HepG2 (cell line): ENCODE measurements at regions not wholly inside any gene's neighbourhood (a gene's known extent, or its start where the extent isn't known, plus 50 kb on each side); places are given as distances from the start of the nearest gene placed in this dataset.

Experiments used
- ATAC-seq: fragments of 200-7000 bp; cut with Tn5 transposase; 3 replicates; pipeline ENCODE4 v1.9.1; 2020; ENCODE audit warnings: mild to moderate bottlenecking, moderate library complexity
- BruUV-seq: library from RNA; stranded (reverse); fragments of 400-500 nt; replicated peaks from 2 replicates; lab custom pipeline; 2021; lab: Mats Ljungman, UMichigan
- CTCF ChIA-PET: fragments of 300-600 bp; formaldehyde crosslinking; extraction: SDS; loops from one replicate; lab custom pipeline; 2021; ENCODE audit warnings: low total read pairs, inconsistent platforms, low intra/inter-chr PET ratio; lab: Yijun Ruan, JAX
- POLR2A ChIA-PET: fragments of 350-600 bp; sonication (Branson Sonifier 250); formaldehyde crosslinking; loops from one replicate; lab custom pipeline; 2020; ENCODE audit warnings: antibody characterized with exemption, inconsistent platforms; lab: Yijun Ruan, JAX
- DNase-seq: peaks from one replicate; pipeline ENCODE4 v3.0.0-alpha.2; 2015; ENCODE audit warnings: low spot score
- FAIRE-seq: peaks from 3 replicates; lab custom pipeline; 2011; peaks lifted over from hg19 to GRCh38; lab: Jason Lieb, UNC
- H2AFZ ChIP-seq: one replicate; pipeline ENCODE4 v1.6.1; 2011; ENCODE audit warnings: low read length, inconsistent platforms
- H3K27ac ChIP-seq: fragments of 300-600 bp; 3 replicates; pipeline ENCODE4 v1.8.0; 2011; ENCODE audit warnings: mixed run types, mild to moderate bottlenecking, mixed read lengths, low read length, inconsistent platforms; ENCODE audit not compliant: insufficient read depth; ENCODE audit errors: extremely low read length
- H3K27me3 ChIP-seq, 2 experiments: fragments of 200-600 bp in 1 of 2; 2 replicates in 1 of 2; 3 replicates in 1 of 2; pipeline versions ENCODE4 v1.6.0 to v1.8.0; 2011; ENCODE audit warnings: low read length in 2 of 2, mild to moderate bottlenecking in 2 of 2, moderate library complexity in 2 of 2, inconsistent platforms in 1 of 2; ENCODE audit not compliant: insufficient read depth in 2 of 2, control insufficient read depth in 1 of 2
- H3K36me3 ChIP-seq, 2 experiments: fragments of 200-600 bp in 1 of 2; replicated peaks in 1 of 2; 2 replicates in 1 of 2; 3 replicates in 1 of 2; pipeline versions ENCODE4 v1.5.1 to v1.8.0; 2011; ENCODE audit warnings: low read length in 2 of 2, inconsistent platforms in 1 of 2; ENCODE audit not compliant: insufficient read depth in 2 of 2, control insufficient read depth in 1 of 2
- H3K4me1 ChIP-seq: 2 replicates; pipeline ENCODE4 v1.5.1; 2012; ENCODE audit warnings: low read length, inconsistent platforms; ENCODE audit not compliant: insufficient read depth
- H3K4me2 ChIP-seq: 2 replicates; pipeline ENCODE4 v1.6.0; 2011; ENCODE audit warnings: low read depth, low read length, inconsistent platforms
- H3K4me3 ChIP-seq, 3 experiments: fragments of 200-600 bp in 1 of 3; sonication (generic), shearing (Covaris generic) in 1 of 3; replicated peaks in 1 of 3; 2 replicates each; pipeline ENCODE4 v1.5.1; 2011 to 2016; ENCODE audit warnings: low read length in 3 of 3, inconsistent platforms in 2 of 3, low read depth in 2 of 3, mild to moderate bottlenecking in 2 of 3, control low read depth in 1 of 3, mixed read lengths in 1 of 3; ENCODE audit not compliant: insufficient read depth in 1 of 3
- H3K79me2 ChIP-seq: one replicate; pipeline ENCODE4 v1.6.1; 2011; ENCODE audit warnings: low read length, inconsistent platforms; ENCODE audit not compliant: insufficient read depth
- H3K9ac ChIP-seq: 2 replicates; pipeline ENCODE4 v1.6.0; 2011; ENCODE audit warnings: mild to moderate bottlenecking, low read depth, low read length, inconsistent platforms; ENCODE audit not compliant: insufficient read depth
- H3K9me3 ChIP-seq: 2 replicates; pipeline ENCODE4 v1.5.1; 2012; ENCODE audit warnings: mild to moderate bottlenecking, low read length
- H4K20me1 ChIP-seq: 2 replicates; pipeline ENCODE4 v1.6.0; 2011; ENCODE audit warnings: inconsistent platforms, mild to moderate bottlenecking, low read length, moderate library complexity; ENCODE audit not compliant: insufficient read depth
- ARID5B ChIP-seq: IDR thresholded peaks from 2 replicates; pipeline ENCODE4 v1.4.0; 2020; ENCODE audit warnings: mild to moderate bottlenecking, missing genetic modification reagents
- CREB1 ChIP-seq, 2 experiments: fragments of 450-650 bp in 1 of 2; IDR thresholded peaks; 2 replicates each; pipeline ENCODE4 v1.6.1; 2016 to 2017; ENCODE audit warnings: control low read depth in 1 of 2, mild to moderate bottlenecking in 1 of 2, missing compliant biosample characterization in 1 of 2, missing genetic modification characterization in 1 of 2
- HMGXB4 ChIP-seq, 2 experiments: sonication (generic) in 1 of 2; formaldehyde crosslinking in 1 of 2; IDR thresholded peaks; 2 replicates each; pipeline versions ENCODE4 v1.4.0 to v1.6.1; 2018 to 2020; ENCODE audit warnings: missing genetic modification reagents in 2 of 2, borderline replicate concordance in 1 of 2, low read depth in 1 of 2, mild to moderate bottlenecking in 1 of 2, missing biosample characterization in 1 of 2
- HOXA7 ChIP-seq: sonication (generic); formaldehyde crosslinking; IDR thresholded peaks from 2 replicates; pipeline ENCODE4 v1.8.1; 2022; ENCODE audit warnings: mild to moderate bottlenecking, missing genetic modification reagents, moderate library complexity
- MAFF ChIP-seq: IDR thresholded peaks from 2 replicates; pipeline ENCODE4 v1.6.1; 2011; ENCODE audit warnings: low read depth, low read length, improper control_type of control experiment
- MAFK ChIP-seq, 2 experiments: IDR thresholded peaks in 1 of 2; conservative IDR thresholded peaks in 1 of 2; 2 replicates each; pipeline ENCODE4 v1.6.1; 2011; ENCODE audit warnings: improper control_type of control experiment in 2 of 2, low read length in 2 of 2
- NFYB ChIP-seq: sonication (generic); formaldehyde crosslinking; IDR thresholded peaks from 2 replicates; pipeline ENCODE4 v1.4.0; 2020; ENCODE audit warnings: missing genetic modification reagents
- SP140L ChIP-seq: sonication (generic); formaldehyde crosslinking; IDR thresholded peaks from 2 replicates; pipeline ENCODE4 v1.4.0; 2020; ENCODE audit warnings: missing genetic modification reagents, borderline replicate concordance
- SP2 ChIP-seq: sonication (generic); formaldehyde crosslinking; IDR thresholded peaks from 2 replicates; pipeline ENCODE4 v1.5.1; 2020; ENCODE audit warnings: mild to moderate bottlenecking, missing genetic modification reagents
- ZFAT ChIP-seq: sonication (generic); formaldehyde crosslinking; conservative IDR thresholded peaks from 2 replicates; pipeline ENCODE4 v1.8.1; 2023; ENCODE audit warnings: missing genetic modification reagents, inconsistent platforms
- ZNF282 ChIP-seq: fragments of 450-650 bp; IDR thresholded peaks from 2 replicates; pipeline ENCODE4 v1.6.1; 2018; ENCODE audit not compliant: partially characterized antibody
- ZNF329 ChIP-seq: sonication (generic); formaldehyde crosslinking; IDR thresholded peaks from 2 replicates; pipeline ENCODE4 v1.9.0; 2021; ENCODE audit warnings: low read depth, mild to moderate bottlenecking, missing genetic modification reagents
- ZNF569 ChIP-seq: sonication (generic); formaldehyde crosslinking; IDR thresholded peaks from 2 replicates; pipeline ENCODE4 v1.5.0; 2020; ENCODE audit warnings: mild to moderate bottlenecking, missing genetic modification reagents, moderate library complexity, borderline replicate concordance
- WGBS: methylation state at CpG from one replicate; pipeline ENCODE4 v1.1.6; 2017; ENCODE audit warnings: low lambda C conversion rate; 5-methylcytosine and 5-hydroxymethylcytosine counted together
- in situ Hi-C: cut with HindIII; loops from 2 replicates; pipeline ENCODE4 v1.10.0; 2017; ENCODE audit warnings: low pct_unique_long_range_greater_than_20kb; ENCODE audit not compliant: extremely low pct_ligation_motif_present
- intact Hi-C: fragments of 100-400 bp; cut with micrococcal nuclease; formaldehyde crosslinking; loops from one replicate; pipeline ENCODE4 v1.10.0; 2022; ENCODE audit not compliant: unreplicated experiment

DNA sequence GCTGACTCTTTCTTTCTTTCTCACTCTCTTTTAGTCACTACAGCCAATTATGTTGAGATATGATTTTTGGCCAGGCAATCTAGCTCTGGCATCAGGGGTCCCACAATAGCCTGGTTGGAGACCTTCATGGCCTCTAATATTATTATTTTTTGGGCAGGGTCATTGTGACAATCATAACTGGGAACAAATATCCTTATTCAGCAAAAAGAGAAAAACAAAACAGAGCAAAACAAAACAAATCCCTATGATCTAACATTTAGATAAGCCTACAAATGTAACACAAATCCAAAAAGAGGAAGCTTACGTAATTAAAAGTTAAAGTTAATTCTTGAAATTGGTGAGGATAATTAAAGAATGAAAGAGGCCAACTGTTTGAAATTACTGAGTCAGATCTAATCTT is 640.0 kb downstream of the TUSC7 start:
- no peaks in the 10 kb centered on the region for H3K4me1 ChIP-seq
- H3K4me2 ChIP-seq, result no peak overlapping the region
- ChIA-PET POLR2A (no interaction called here), CTCF (no interaction called here)
- no peak for TF ChIP-seq ZFAT
- peak; percentile 61 to 85; a peak in 3 of 4 replicates for TF ChIP-seq MAFK (conservative IDR thresholded peaks at IDR 0.05 in 1 of 2, IDR thresholded peaks at IDR 0.05 in 1 of 2; ENCODE audit: low read length in 2 of 2)
- no peak for TF ChIP-seq SP140L (CRISPR knock-in tag)
- peak; percentile 73 for TF ChIP-seq MAFF
- ATAC-seq (no peak), DNase-seq (no peak), FAIRE-seq (no peak)
- H3K79me2 ChIP-seq, result no peaks in the 10 kb centered on the region
- H3K4me3 ChIP-seq, result no peak overlapping the region
- no peak overlapping the region for H3K27ac ChIP-seq
- H3K9me3 ChIP-seq, result no peaks in the 10 kb centered on the region
- H2AFZ ChIP-seq, result no peak overlapping the region
- BruUV-seq, result no TSS peak
- no peak overlapping the region for H3K9ac ChIP-seq
- no peaks in the 10 kb centered on the region for H4K20me1 ChIP-seq
- 49% methylated on average over 1 of the region's 1 CpG for WGBS
- intact Hi-C loops, result no loop called here
- no peaks in the 10 kb centered on the region for H3K27me3 ChIP-seq
- no peaks in the 10 kb centered on the region for H3K36me3 ChIP-seq
- in situ Hi-C loops, result no loop called here

- DNase-seq (no peak), ATAC-seq (no peak), FAIRE-seq (no peak)
- Histone ChIP-seq H3K4me3 (no peak overlapping the region), H3K4me1 (no peaks in the 10 kb centered on the region), H4K20me1 (no peaks in the 10 kb centered on the region), H3K36me3 (no peaks in the 10 kb centered on the region), H3K4me2 (no peak overlapping the region), H3K9ac (no peak overlapping the region), H3K9me3 (no peaks in the 10 kb centered on the region), H3K79me2 (no peaks in the 10 kb centered on the region), H3K27ac (no peak overlapping the region), H3K27me3 (no peaks in the 10 kb centered on the region), H2AFZ (no peak overlapping the region)
- 15% methylated on average over 3 of the region's 3 CpGs for WGBS
- intact Hi-C loops, result no loop called here
- ChIA-PET POLR2A (no interaction called here), CTCF (no interaction called here)
- BruUV-seq, result no TSS peak
- in situ Hi-C loops, result no loop called here
- TF ChIP-seq HMGXB4 (CRISPR knock-in tag; IDR thresholded peaks at IDR 0.05; ENCODE audit: borderline replicate concordance in 1 of 2, low read depth in 1 of 2) (no peak), SP2 (CRISPR knock-in tag) (no peak), ZNF282 (no peak), ZNF569 (no peak), HOXA7 (CRISPR knock-in tag) (no peak), ARID5B (CRISPR knock-in tag) (no peak), NFYB (CRISPR knock-in tag) (no peak), CREB1 (IDR thresholded peaks at IDR 0.05) (no peak), CREB1 (CRISPR knock-in tag; IDR thresholded peaks at IDR 0.05) (no peak), ZNF329 (CRISPR knock-in tag) (no peak)
Observed at GRCh38 chr3:117350371-117350770, 640.8 kb downstream of the TUSC7 start.
